GM10266 (cell line): ENCODE measurements at regions not wholly inside any gene's neighbourhood (a gene's known extent, or its start where the extent isn't known, plus 50 kb on each side); places are given as distances from the start of the nearest gene placed in this dataset.

Experiments used
- DNase-seq: peaks from one replicate; pipeline ENCODE4 v3.0.0; 2012; ENCODE audit errors: extremely low spot score
- TF ChIP-seq, protein P1 (sequence below): IDR thresholded peaks from 2 replicates; pipeline ENCODE4 v1.5.1; 2012; ENCODE audit warnings: mild to moderate bottlenecking, low read depth; ENCODE audit not compliant: control insufficient read depth, insufficient read depth; ENCODE audit errors: missing control alignments

DNA sequence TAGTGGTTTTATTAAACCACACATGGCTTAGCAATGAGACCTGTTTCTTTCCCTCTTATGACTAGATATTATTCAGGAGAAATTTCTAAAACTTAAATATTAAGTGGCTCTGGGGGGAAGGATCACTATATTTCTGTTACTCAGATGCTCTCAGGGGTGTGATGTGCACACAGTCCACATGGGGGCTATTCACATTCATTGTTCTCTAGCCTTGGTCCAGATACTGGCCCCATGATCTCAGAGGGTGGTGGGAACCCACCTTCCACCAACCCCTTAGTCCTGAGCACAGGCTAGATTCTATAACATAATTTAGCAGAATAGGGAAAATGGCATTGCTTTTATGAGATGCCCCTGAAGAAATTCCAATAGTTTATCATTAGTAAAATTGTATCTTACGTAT, 149.0 kb upstream of the ST8SIA2 start:
- DNase-seq, result no peak
- TF ChIP-seq, protein P1, sequence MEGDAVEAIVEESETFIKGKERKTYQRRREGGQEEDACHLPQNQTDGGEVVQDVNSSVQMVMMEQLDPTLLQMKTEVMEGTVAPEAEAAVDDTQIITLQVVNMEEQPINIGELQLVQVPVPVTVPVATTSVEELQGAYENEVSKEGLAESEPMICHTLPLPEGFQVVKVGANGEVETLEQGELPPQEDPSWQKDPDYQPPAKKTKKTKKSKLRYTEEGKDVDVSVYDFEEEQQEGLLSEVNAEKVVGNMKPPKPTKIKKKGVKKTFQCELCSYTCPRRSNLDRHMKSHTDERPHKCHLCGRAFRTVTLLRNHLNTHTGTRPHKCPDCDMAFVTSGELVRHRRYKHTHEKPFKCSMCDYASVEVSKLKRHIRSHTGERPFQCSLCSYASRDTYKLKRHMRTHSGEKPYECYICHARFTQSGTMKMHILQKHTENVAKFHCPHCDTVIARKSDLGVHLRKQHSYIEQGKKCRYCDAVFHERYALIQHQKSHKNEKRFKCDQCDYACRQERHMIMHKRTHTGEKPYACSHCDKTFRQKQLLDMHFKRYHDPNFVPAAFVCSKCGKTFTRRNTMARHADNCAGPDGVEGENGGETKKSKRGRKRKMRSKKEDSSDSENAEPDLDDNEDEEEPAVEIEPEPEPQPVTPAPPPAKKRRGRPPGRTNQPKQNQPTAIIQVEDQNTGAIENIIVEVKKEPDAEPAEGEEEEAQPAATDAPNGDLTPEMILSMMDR, result no peak

DNA sequence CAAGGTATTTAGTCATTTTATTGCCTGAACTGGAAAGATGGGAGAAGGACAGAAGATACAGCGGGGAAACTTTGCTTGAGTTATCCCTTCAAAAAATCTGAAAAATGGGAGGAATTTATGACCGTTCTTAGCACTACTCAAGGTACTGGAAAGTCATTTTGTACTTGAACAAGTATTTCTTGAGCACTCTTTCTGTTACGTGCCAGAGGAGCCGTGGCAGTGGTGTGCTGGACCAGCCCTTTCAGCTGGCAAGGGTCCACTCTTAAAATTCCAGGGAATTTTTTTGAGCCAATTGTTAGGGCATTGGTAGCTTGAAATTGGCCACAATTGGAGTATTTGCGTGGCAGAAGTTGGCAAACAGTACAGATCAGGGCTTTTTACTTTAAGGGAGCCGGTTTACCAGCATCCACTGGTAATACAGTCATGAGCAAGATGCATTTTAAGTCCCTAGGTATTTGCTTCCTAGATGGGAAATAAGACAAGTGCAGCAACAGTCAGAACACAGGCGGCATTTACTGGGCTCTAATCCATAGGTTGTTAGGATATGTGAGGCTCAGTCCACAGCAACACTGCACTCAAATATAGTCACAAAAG, 145.9 kb upstream of the ST8SIA2 start:
- TF ChIP-seq, protein P1, result no peak
- no peak for DNase-seq

DNA sequence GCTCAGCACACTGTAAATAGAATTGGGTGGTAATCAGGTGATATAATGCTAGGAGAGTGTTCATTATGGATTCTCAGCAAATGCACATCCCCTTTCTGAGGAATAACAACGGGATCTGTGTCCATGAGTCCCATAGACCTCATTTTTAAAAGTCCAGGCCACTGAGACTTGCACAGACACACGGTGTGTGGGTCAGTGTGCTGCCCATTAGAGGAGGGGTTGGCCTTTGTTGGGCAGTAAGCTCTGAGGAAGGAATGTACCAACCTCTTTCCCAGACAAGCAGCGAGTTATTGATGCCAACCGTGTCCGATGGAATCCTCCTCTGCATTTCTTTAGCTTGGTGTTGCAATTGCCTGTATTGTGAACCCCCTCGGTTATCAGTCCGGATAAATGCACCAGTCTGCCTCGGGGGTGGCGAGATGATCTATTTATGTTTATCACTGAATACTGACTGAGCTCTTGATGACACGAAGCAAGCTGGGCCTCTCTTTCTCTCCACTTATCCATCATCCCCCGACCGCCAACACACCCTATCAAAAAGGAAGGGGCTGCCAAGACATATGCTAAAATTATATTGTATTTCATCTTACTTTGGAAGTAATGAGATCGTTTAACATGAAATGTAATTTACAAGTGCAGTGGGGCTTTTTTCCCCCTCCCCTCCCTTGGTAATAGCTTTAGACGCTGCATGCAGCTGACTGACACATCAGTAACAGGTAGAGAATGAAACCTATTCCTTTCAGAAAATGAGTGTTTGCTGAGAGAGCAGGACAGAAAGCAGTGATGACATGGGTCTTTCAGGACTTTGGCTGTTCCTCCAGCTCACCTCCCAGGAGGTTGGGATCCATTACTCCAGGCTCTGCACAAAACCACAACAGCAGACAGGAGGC, 126.6 kb upstream of the ST8SIA2 start:
- TF ChIP-seq, protein P1, result no peak
- DNase-seq, result no peak

- no peak for DNase-seq
- TF ChIP-seq, protein P1, result no peak
Observed at GRCh38 chr15:92268900-92269299, 124.8 kb upstream of the ST8SIA2 start.

DNA sequence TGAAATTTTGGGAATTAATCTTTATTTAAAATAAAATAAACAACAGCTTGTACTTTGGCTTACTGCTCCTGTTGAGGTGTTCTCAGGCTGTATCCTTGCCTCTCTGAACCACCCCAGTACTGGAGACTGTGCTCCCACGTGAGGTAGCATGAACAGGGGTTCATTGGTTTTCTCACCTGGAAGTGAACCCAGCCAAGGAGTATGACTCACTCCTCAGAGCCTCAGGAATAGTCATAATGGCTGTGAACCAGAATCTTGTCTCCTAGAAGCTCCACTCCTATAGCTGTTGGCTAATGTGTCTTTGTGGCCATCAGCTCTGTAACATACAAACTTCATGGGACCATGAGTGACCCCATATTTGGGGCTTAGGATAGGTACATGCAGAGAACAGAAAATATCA, 122.5 kb upstream of the ST8SIA2 start:
- DNase-seq, result no peak
- TF ChIP-seq, protein P1, result no peak

DNA sequence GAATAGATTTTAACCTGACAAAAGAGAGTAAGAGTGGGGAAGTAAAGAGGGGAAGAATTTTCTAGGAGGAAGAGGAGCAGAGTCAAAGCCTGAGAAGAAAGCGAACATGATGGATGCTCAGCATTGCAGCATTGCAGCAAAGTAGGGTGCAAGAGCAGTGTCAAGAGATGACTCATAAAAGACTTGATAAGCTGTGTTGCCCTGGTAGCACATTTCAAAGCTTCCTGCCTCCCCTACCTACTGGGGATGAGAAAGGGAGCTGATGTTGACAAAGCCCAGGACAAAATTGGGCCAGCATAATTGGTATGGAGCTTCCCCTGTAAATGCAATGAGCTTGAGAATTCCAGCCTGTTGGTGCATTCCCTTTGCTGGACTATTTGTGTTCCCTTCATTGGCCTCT, 121.6 kb upstream of the ST8SIA2 start:
- no peak for DNase-seq
- TF ChIP-seq, protein P1, result no peak

GRCh38 chr15:92273286-92273685, 120.4 kb upstream of the ST8SIA2 start:
- DNase-seq, result no peak
- TF ChIP-seq, protein P1, result no peak
